Stimulated activated CD8-positive, alpha-beta memory T cell treated with anti-CD3 and anti-CD28 coated beads, Interleukin-2, amount 100 ng/mL, for 48 hours (primary cell): ENCODE measurements at regions not wholly inside any gene's neighbourhood (a gene's known extent, or its start where the extent isn't known, plus 50 kb on each side); places are given as distances from the start of the nearest gene placed in this dataset.
"Not testable (repeated sequence)": the region's sequence is repeated elsewhere in the genome, so short reads cannot be mapped to it uniquely, and the experiment has no call there.

ENCODE experiments used
- DNase-seq, 2 donors: peaks; one replicate each; pipeline ENCODE4 v3.0.0-alpha.2; 2020; ENCODE audit warnings: low read depth in 2 of 2

- DNase-seq = no peak
Measured at GRCh38 chr2:172287605-172288315, 139.6 kb upstream of the ITGA6 start.

- no peak for DNase-seq
Measured at GRCh38 chr2:172288603-172289002, 138.8 kb upstream of the ITGA6 start.

- no peak for DNase-seq
Measured at GRCh38 chr2:172293952-172294351, 133.4 kb upstream of the ITGA6 start.

- no peak for DNase-seq
Measured at GRCh38 chr2:172294983-172295382, 132.4 kb upstream of the ITGA6 start.

- no peak for DNase-seq
Measured at GRCh38 chr2:172295677-172296076, 131.7 kb upstream of the ITGA6 start.

- DNase-seq = no peak
Measured at GRCh38 chr2:172296267-172297046, 130.9 kb upstream of the ITGA6 start.

- DNase-seq = no peak
Measured at GRCh38 chr2:172297531-172297930, 129.9 kb upstream of the ITGA6 start.

GRCh38 chr2:172297950-172298349 lies 129.4 kb upstream of the ITGA6 start:
- DNase-seq = no peak

GRCh38 chr2:172299741-172300140 lies 127.6 kb upstream of the ITGA6 start:
- DNase-seq = no peak

GRCh38 chr2:172300851-172301250 lies 126.5 kb upstream of the ITGA6 start:
- no peak for DNase-seq

GRCh38 chr2:172305066-172305465 lies 122.3 kb upstream of the ITGA6 start:
- no peak for DNase-seq

- no peak for DNase-seq
Measured at GRCh38 chr2:172307800-172308199, 119.6 kb upstream of the ITGA6 start.

GRCh38 chr2:172308253-172308935 lies 119.0 kb upstream of the ITGA6 start:
- no peak for DNase-seq

GRCh38 chr2:172311921-172312345 lies 115.5 kb upstream of the ITGA6 start:
- DNase-seq = no peak

GRCh38 chr2:172313715-172314341 lies 113.6 kb upstream of the ITGA6 start:
- DNase-seq = no peak

GRCh38 chr2:172315070-172315469 lies 112.3 kb upstream of the ITGA6 start:
- not testable (repeated sequence) for DNase-seq

GRCh38 chr2:172322049-172322448 lies 105.3 kb upstream of the ITGA6 start:
- DNase-seq = no peak

- no peak for DNase-seq
Measured at GRCh38 chr2:172323256-172323655, 104.1 kb upstream of the ITGA6 start.

- DNase-seq = no peak
Measured at GRCh38 chr2:172323861-172324597, 103.4 kb upstream of the ITGA6 start.

- DNase-seq = no peak
Measured at GRCh38 chr2:172326211-172326509, 101.2 kb upstream of the ITGA6 start.

GRCh38 chr2:172328103-172328841 lies 99.1 kb upstream of the ITGA6 start:
- no peak for DNase-seq
